ENCODE measurements at regions not wholly inside any gene's neighbourhood (a gene's known extent, or its start where the extent isn't known, plus 50 kb on each side); places are given as distances from the start of the nearest gene placed in this dataset.

GRCh38 chr6:102381203-102381602, 987.7 kb downstream of the GRIK2 start (continued):
- no peak for TF ChIP-seq SMAD3 (CRISPR knock-in tag; IDR thresholded peaks at IDR 0.05; ENCODE audit: borderline replicate concordance)

- ATAC-seq: peak; percentile 76
- Mint-ChIP-seq H3K27me3 (ENCODE audit: low read depth) (no peaks in the 10 kb centered on the region), H3K27ac (no peak overlapping the region), H3K4me1 (peaks cover 45% of the 10 kb centered on the region), H3K4me3 (peak overlapping the region; percentile 22; the same call in 1 of the 2 replicates), H3K36me3 (no peaks in the 10 kb centered on the region), H3K9me3 (no peaks in the 10 kb centered on the region; the same call in 1 of the 2 replicates)
- peak; percentile 15 for DNase-seq (ENCODE audit: low spot score)
- POLR2A ChIA-PET: no interaction called here
- TF ChIP-seq, protein P1, sequence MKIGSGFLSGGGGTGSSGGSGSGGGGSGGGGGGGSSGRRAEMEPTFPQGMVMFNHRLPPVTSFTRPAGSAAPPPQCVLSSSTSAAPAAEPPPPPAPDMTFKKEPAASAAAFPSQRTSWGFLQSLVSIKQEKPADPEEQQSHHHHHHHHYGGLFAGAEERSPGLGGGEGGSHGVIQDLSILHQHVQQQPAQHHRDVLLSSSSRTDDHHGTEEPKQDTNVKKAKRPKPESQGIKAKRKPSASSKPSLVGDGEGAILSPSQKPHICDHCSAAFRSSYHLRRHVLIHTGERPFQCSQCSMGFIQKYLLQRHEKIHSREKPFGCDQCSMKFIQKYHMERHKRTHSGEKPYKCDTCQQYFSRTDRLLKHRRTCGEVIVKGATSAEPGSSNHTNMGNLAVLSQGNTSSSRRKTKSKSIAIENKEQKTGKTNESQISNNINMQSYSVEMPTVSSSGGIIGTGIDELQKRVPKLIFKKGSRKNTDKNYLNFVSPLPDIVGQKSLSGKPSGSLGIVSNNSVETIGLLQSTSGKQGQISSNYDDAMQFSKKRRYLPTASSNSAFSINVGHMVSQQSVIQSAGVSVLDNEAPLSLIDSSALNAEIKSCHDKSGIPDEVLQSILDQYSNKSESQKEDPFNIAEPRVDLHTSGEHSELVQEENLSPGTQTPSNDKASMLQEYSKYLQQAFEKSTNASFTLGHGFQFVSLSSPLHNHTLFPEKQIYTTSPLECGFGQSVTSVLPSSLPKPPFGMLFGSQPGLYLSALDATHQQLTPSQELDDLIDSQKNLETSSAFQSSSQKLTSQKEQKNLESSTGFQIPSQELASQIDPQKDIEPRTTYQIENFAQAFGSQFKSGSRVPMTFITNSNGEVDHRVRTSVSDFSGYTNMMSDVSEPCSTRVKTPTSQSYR (CRISPR knock-in tag; IDR thresholded peaks at IDR 0.05): no peak
- no peak for TF ChIP-seq RORB (CRISPR knock-in tag; IDR thresholded peaks at IDR 0.05)
- TF ChIP-seq EMX1 (CRISPR knock-in tag; IDR thresholded peaks at IDR 0.05): no peak
- TF ChIP-seq CREM (CRISPR knock-in tag; IDR thresholded peaks at IDR 0.05): no peak
- TF ChIP-seq, protein P2, sequence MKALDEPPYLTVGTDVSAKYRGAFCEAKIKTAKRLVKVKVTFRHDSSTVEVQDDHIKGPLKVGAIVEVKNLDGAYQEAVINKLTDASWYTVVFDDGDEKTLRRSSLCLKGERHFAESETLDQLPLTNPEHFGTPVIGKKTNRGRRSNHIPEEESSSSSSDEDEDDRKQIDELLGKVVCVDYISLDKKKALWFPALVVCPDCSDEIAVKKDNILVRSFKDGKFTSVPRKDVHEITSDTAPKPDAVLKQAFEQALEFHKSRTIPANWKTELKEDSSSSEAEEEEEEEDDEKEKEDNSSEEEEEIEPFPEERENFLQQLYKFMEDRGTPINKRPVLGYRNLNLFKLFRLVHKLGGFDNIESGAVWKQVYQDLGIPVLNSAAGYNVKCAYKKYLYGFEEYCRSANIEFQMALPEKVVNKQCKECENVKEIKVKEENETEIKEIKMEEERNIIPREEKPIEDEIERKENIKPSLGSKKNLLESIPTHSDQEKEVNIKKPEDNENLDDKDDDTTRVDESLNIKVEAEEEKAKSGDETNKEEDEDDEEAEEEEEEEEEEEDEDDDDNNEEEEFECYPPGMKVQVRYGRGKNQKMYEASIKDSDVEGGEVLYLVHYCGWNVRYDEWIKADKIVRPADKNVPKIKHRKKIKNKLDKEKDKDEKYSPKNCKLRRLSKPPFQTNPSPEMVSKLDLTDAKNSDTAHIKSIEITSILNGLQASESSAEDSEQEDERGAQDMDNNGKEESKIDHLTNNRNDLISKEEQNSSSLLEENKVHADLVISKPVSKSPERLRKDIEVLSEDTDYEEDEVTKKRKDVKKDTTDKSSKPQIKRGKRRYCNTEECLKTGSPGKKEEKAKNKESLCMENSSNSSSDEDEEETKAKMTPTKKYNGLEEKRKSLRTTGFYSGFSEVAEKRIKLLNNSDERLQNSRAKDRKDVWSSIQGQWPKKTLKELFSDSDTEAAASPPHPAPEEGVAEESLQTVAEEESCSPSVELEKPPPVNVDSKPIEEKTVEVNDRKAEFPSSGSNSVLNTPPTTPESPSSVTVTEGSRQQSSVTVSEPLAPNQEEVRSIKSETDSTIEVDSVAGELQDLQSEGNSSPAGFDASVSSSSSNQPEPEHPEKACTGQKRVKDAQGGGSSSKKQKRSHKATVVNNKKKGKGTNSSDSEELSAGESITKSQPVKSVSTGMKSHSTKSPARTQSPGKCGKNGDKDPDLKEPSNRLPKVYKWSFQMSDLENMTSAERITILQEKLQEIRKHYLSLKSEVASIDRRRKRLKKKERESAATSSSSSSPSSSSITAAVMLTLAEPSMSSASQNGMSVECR (CRISPR knock-in tag; IDR thresholded peaks at IDR 0.05; ENCODE audit: borderline replicate concordance): no peak
- CTCF ChIA-PET: no interaction called here
Measured at GRCh38 chr6:102356170-102356569, 962.7 kb downstream of the GRIK2 start.

DNA sequence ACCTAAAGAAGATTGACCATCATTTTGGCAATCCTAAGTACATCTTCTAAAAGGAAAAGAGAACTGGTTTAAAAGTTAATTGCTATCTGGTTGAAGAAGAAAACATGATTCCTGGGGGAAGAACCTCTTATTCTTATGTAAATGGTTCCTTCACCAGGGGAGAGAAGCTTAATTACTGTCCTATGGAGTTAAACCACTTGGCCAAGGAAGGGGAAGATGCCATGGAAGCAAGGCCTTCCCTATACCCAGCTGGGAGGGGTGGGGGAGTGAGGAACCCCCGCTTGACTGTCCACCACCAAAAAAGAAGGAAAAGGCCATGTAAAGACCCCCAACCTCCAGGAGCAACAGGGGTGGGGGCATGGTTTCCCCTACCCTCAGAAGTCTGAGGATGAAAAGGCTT, 962.1 kb downstream of the GRIK2 start:
- TF ChIP-seq GABPB1 (CRISPR knock-in tag; IDR thresholded peaks at IDR 0.05) (no peak), NR1H2 (CRISPR knock-in tag; IDR thresholded peaks at IDR 0.05) (no peak), ZNF423 (CRISPR knock-in tag; IDR thresholded peaks at IDR 0.05) (peak; percentile 36; the same call in 1 of the 2 replicates), NFYB (CRISPR knock-in tag; conservative IDR thresholded peaks at IDR 0.05; ENCODE audit: low read depth) (no peak), SMAD3 (CRISPR knock-in tag; IDR thresholded peaks at IDR 0.05; ENCODE audit: borderline replicate concordance) (no peak), CBFB (CRISPR knock-in tag; IDR thresholded peaks at IDR 0.05; ENCODE audit: low read depth) (no peak)
- Mint-ChIP-seq H3K4me3 (no peak overlapping the region), H3K9me3 (no peaks in the 10 kb centered on the region; the same call in 1 of the 2 replicates), H3K36me3 (no peaks in the 10 kb centered on the region), H3K4me1 (peaks cover 45% of the 10 kb centered on the region), H3K27me3 (ENCODE audit: low read depth) (no peaks in the 10 kb centered on the region), H3K27ac (no peak overlapping the region)
- ChIA-PET POLR2A (no interaction called here), CTCF (no interaction called here)
- peak; percentile 82 for ATAC-seq
- DNase-seq (ENCODE audit: low spot score): no peak

DNA sequence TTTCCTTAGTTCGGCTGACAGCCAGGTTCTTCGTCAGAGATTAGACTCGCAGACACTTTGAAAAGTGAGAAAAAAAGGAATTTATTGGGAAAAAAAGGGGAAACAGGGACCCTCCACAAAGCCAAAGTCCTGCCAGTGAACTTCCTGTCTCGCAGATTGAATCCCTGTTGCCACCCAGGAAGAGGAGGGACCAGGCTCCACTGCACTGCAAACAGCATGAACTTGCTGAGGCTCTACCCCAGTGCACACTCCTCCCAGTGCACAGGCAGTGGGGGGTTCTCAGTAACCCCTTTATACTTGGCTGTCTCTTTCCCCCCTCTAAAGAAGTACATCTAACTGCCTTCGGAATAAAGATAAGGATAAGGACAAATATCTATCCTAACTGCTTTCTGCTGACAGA, 959.0 kb downstream of the GRIK2 start:
- ATAC-seq (no peak), DNase-seq (ENCODE audit: low spot score) (no peak)
- ChIA-PET CTCF (no interaction called here), POLR2A (no interaction called here)
- Mint-ChIP-seq H3K36me3 (0 out of 2 replicates have a peak, but pooled peaks cover 3% of the 10 kb centered on the region), H3K9me3 (peaks cover 5% of the 10 kb centered on the region), H3K4me1 (peaks cover 45% of the 10 kb centered on the region), H3K4me3 (no peak overlapping the region), H3K27me3 (ENCODE audit: low read depth) (no peaks in the 10 kb centered on the region), H3K27ac (no peak overlapping the region)
- TF ChIP-seq, protein P3, sequence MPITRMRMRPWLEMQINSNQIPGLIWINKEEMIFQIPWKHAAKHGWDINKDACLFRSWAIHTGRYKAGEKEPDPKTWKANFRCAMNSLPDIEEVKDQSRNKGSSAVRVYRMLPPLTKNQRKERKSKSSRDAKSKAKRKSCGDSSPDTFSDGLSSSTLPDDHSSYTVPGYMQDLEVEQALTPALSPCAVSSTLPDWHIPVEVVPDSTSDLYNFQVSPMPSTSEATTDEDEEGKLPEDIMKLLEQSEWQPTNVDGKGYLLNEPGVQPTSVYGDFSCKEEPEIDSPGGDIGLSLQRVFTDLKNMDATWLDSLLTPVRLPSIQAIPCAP (CRISPR knock-in tag; IDR thresholded peaks at IDR 0.05): no peak
- TF ChIP-seq SMAD4 (CRISPR knock-in tag; IDR thresholded peaks at IDR 0.05) (no peak), ATF6 (CRISPR knock-in tag; IDR thresholded peaks at IDR 0.05) (no peak), FOXJ3 (CRISPR knock-in tag; IDR thresholded peaks at IDR 0.05; ENCODE audit: borderline replicate concordance) (no peak), MLX (CRISPR knock-in tag; IDR thresholded peaks at IDR 0.05) (no peak), FOXK1 (CRISPR knock-in tag; IDR thresholded peaks at IDR 0.05) (no peak), TEAD4 (CRISPR knock-in tag; IDR thresholded peaks at IDR 0.05) (no peak), ETV6 (CRISPR knock-in tag; IDR thresholded peaks at IDR 0.05) (no peak)
- TF ChIP-seq, protein P4, sequence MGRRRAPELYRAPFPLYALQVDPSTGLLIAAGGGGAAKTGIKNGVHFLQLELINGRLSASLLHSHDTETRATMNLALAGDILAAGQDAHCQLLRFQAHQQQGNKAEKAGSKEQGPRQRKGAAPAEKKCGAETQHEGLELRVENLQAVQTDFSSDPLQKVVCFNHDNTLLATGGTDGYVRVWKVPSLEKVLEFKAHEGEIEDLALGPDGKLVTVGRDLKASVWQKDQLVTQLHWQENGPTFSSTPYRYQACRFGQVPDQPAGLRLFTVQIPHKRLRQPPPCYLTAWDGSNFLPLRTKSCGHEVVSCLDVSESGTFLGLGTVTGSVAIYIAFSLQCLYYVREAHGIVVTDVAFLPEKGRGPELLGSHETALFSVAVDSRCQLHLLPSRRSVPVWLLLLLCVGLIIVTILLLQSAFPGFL (CRISPR knock-in tag; IDR thresholded peaks at IDR 0.05; ENCODE audit: borderline replicate concordance): no peak

Data from WTC11 (cell line).